Activated T-cell treated with anti-CD3 and anti-CD28 coated beads, Interleukin-2, amount 50 U/mL, for 72 hours (primary cell): ENCODE measurements at regions not wholly inside any gene's neighbourhood (a gene's known extent, or its start where the extent isn't known, plus 50 kb on each side); places are given as distances from the start of the nearest gene placed in this dataset.

Source experiments
- ATAC-seq, 2 donors: fragments of 150-1000 bp; cut with Tn5 transposase; replicated peaks in 1 of 2; 2 replicates each; pipeline ENCODE4 v1.10.0; 2021; ENCODE audit warnings: moderate library complexity in 2 of 2, mild to moderate bottlenecking in 1 of 2
- DNase-seq, 2 donors: peaks; one replicate each; pipeline ENCODE4 v3.0.0; 2021 to 2022; ENCODE audit warnings: mixed read lengths in 1 of 2
- H3K27ac Mint-ChIP-seq: one replicate; pipeline ENCODE4 v1.8.0; 2022; ENCODE audit warnings: mild to moderate bottlenecking, moderate library complexity, mixed read lengths
- H3K27me3 Mint-ChIP-seq: one replicate; pipeline ENCODE4 v1.8.0; 2022; ENCODE audit warnings: low read depth, mixed read lengths
- H3K36me3 Mint-ChIP-seq, 2 donors: one replicate each; pipeline ENCODE4 v1.8.0; 2022; ENCODE audit warnings: mixed read lengths in 2 of 2, mild to moderate bottlenecking in 1 of 2; ENCODE audit not compliant: insufficient read depth in 2 of 2
- H3K4me1 Mint-ChIP-seq: one replicate; pipeline ENCODE4 v1.8.0; 2022; ENCODE audit warnings: low read depth, mixed read lengths
- H3K4me3 Mint-ChIP-seq, 2 donors: one replicate each; pipeline ENCODE4 v1.8.0; 2022; ENCODE audit warnings: mild to moderate bottlenecking in 2 of 2, mixed read lengths in 2 of 2, moderate library complexity in 2 of 2
- H3K9me3 Mint-ChIP-seq, 2 donors: one replicate each; pipeline ENCODE4 v1.8.0; 2022; ENCODE audit warnings: mixed read lengths in 2 of 2

DNA sequence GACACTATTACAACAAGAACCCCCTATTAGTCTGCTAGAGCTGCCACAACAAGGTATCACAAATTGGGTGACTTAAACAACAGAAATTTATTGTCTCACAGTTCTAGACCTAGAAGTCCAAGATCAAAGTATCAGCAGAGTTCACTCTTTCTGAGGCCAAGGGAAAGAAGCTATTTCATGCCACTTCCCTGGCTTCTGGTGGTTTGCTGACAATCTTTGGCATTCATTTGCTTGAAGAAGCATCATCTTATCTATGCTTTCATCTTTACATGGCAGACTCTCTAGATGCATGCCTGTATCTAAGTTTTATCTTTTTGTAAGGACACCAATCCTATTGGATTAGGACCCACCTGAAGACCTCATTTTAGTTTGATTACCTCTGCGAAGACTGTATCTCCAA lies 296.8 kb upstream of the MARCKS start:
- no peaks in the 10 kb centered on the region for H3K27me3 Mint-ChIP-seq

GRCh38 chr6:113560908-113561307 lies 296.2 kb upstream of the MARCKS start:
- Mint-ChIP-seq H3K27ac (no peak overlapping the region), H3K27me3 (no peaks in the 10 kb centered on the region), H3K4me3 (no peak overlapping the region), H3K9me3 (no peaks in the 10 kb centered on the region), H3K4me1 (no peaks in the 10 kb centered on the region), H3K36me3 (no peaks in the 10 kb centered on the region)
- DNase-seq (no peak), ATAC-seq (no peak)

More for the DNA sequence above, 296.8 kb upstream of the MARCKS start:
- H3K4me3 Mint-ChIP-seq = no peak overlapping the region
- H3K9me3 Mint-ChIP-seq = no peaks in the 10 kb centered on the region
- no peaks in the 10 kb centered on the region for H3K36me3 Mint-ChIP-seq
- no peak overlapping the region for H3K27ac Mint-ChIP-seq
- no peak for DNase-seq
- ATAC-seq = no peak
- H3K4me1 Mint-ChIP-seq = no peaks in the 10 kb centered on the region

- H3K9me3 Mint-ChIP-seq = peaks cover 0 to 1% of the 10 kb centered on the region in 2 donors
- no peaks in the 10 kb centered on the region for H3K27me3 Mint-ChIP-seq
- no peak for DNase-seq
- ATAC-seq = no peak
- no peak overlapping the region for H3K4me3 Mint-ChIP-seq
- H3K27ac Mint-ChIP-seq = no peak overlapping the region
- H3K4me1 Mint-ChIP-seq = no peaks in the 10 kb centered on the region
- no peaks in the 10 kb centered on the region for H3K36me3 Mint-ChIP-seq
Measured at GRCh38 chr6:113562248-113562647, 294.9 kb upstream of the MARCKS start.

DNA sequence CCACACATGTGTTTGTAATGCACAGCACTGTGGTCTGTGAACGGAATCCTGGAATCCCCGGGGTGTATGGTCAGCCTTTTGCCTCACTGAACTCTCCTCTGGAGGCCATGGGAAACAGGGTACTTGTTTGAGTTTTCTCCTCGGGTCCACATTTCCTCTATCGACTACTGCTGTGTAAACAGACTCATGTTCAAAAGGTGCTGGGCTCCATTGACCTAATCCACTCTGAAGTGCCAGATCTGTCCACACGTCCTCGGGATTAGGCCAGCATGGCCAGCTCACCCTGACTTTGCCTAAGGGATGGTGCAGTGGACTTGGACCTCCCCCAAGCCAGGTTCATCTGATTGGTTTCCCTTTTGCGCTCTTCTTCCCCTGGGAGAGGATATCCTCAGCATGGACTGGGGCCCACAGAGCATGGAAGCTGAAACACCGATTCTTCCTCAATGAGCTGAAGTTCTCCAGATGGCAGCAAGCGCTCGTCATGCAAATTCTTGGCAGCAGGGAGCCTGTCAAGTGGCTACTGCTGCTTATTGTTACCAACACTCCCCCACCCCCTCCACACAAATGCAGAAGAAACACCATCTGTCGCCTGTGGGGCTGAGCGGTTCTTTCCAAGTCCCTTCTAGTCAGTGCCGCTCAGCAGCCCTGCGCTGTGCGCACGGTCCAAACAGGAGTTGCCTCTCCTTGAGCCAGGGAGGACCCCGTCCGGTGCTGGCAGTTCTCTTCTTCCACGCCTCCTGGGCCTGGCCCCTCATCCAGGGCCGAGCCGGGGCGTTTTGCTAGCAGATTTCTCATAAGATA lies 292.6 kb upstream of the MARCKS start:
- Mint-ChIP-seq H3K27ac (no peak overlapping the region), H3K4me3 (no peak overlapping the region), H3K4me1 (no peaks in the 10 kb centered on the region), H3K36me3 (no peaks in the 10 kb centered on the region), H3K27me3 (no peaks in the 10 kb centered on the region), H3K9me3 (peaks cover 0 to 1% of the 10 kb centered on the region in 2 donors)
- no peak for ATAC-seq
- DNase-seq = no peak

- DNase-seq = no peak
Measured at GRCh38 chr6:113565306-113565705, 291.8 kb upstream of the MARCKS start.

GRCh38 chr6:113570161-113570560 lies 287.0 kb upstream of the MARCKS start:
- Mint-ChIP-seq H3K4me1 (no peaks in the 10 kb centered on the region), H3K9me3 (peaks cover 0 to 4% of the 10 kb centered on the region in 2 donors), H3K4me3 (no peak overlapping the region), H3K27ac (no peak overlapping the region), H3K36me3 (no peaks in the 10 kb centered on the region), H3K27me3 (no peaks in the 10 kb centered on the region)
- ATAC-seq (no peak), DNase-seq (no peak)

More at GRCh38 chr6:113565306-113565705, 291.8 kb upstream of the MARCKS start:
- no peak overlapping the region for H3K27ac Mint-ChIP-seq
- no peaks in the 10 kb centered on the region for H3K4me1 Mint-ChIP-seq
- H3K27me3 Mint-ChIP-seq = no peaks in the 10 kb centered on the region
- no peak overlapping the region for H3K4me3 Mint-ChIP-seq
- no peaks in the 10 kb centered on the region for H3K36me3 Mint-ChIP-seq
- no peak for ATAC-seq
- peaks cover 0 to 1% of the 10 kb centered on the region in 2 donors for H3K9me3 Mint-ChIP-seq

- ATAC-seq = no peak
- no peak for DNase-seq
- Mint-ChIP-seq H3K4me1 (no peaks in the 10 kb centered on the region), H3K27me3 (no peaks in the 10 kb centered on the region), H3K4me3 (no peak overlapping the region), H3K27ac (no peak overlapping the region), H3K36me3 (no peaks in the 10 kb centered on the region), H3K9me3 (peaks cover 0 to 4% of the 10 kb centered on the region in 2 donors)
Measured at GRCh38 chr6:113570641-113571040, 286.5 kb upstream of the MARCKS start.

- Mint-ChIP-seq H3K9me3 (peaks cover 3% of the 10 kb centered on the region in 2 donors), H3K27me3 (no peaks in the 10 kb centered on the region), H3K4me3 (no peak overlapping the region), H3K4me1 (no peaks in the 10 kb centered on the region), H3K27ac (no peak overlapping the region), H3K36me3 (peaks cover 0 to 4% of the 10 kb centered on the region in 2 donors)
- ATAC-seq = no peak
- DNase-seq = no peak
Measured at GRCh38 chr6:113574147-113574546, 283.0 kb upstream of the MARCKS start.

DNA sequence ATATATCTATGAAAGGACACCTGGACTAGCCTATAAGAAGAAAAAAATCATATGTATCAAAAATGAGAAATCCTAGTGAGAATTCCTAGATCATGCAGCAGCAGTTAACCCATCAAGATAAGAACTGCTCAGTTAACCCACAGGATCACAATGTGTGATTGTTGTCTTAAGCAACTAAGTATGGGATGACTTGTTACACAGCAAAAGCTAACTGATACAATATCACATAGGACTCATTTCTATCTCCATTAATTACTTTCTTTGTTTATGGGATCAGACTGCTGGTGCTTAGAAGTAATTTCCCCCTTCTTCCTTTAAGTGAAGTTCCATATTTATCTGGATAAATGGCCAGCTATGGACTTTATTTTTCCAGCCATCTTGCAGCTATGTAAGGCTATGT lies 280.8 kb upstream of the MARCKS start:
- no peak for DNase-seq
- Mint-ChIP-seq H3K4me1 (no peaks in the 10 kb centered on the region), H3K27ac (no peak overlapping the region), H3K27me3 (no peaks in the 10 kb centered on the region), H3K4me3 (no peak overlapping the region), H3K9me3 (peaks cover 3% of the 10 kb centered on the region in 2 donors), H3K36me3 (peaks cover 0 to 4% of the 10 kb centered on the region in 2 donors)
- no peak for ATAC-seq

- ATAC-seq (no peak), DNase-seq (no peak)
- no peak overlapping the region for H3K4me3 Mint-ChIP-seq
- H3K27me3 Mint-ChIP-seq = no peaks in the 10 kb centered on the region
- no peaks in the 10 kb centered on the region for H3K4me1 Mint-ChIP-seq
- H3K27ac Mint-ChIP-seq = no peak overlapping the region
- H3K36me3 Mint-ChIP-seq = peaks cover 0 to 4% of the 10 kb centered on the region in 2 donors
- peaks cover 3% of the 10 kb centered on the region in 2 donors for H3K9me3 Mint-ChIP-seq
Measured at GRCh38 chr6:113578691-113579090, 278.5 kb upstream of the MARCKS start.

GRCh38 chr6:113584767-113585166 lies 272.4 kb upstream of the MARCKS start:
- Mint-ChIP-seq H3K27ac (no peak overlapping the region), H3K36me3 (no peaks in the 10 kb centered on the region), H3K4me1 (no peaks in the 10 kb centered on the region), H3K9me3 (no peaks in the 10 kb centered on the region), H3K27me3 (peaks cover 8% of the 10 kb centered on the region), H3K4me3 (no peak overlapping the region)
- no peak for DNase-seq
- no peak for ATAC-seq

DNA sequence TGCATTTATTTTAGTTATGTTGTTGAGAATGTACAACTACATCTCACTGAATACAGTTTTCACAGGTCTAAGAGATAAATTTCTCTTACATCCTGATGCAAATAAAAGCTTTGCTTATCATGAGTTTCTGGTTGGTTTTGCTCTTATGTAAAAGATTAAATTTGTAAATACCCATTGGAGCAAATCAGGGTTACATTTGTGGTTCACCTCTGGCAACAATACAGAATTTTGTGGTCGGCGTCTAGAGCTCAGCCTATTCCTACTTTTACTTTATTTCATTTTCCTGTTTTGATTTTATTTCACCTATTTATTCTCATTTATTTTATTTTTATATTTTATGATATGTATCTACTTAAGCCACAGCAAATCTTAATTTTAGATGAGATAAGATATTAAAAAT lies 271.9 kb upstream of the MARCKS start:
- DNase-seq (no peak), ATAC-seq (no peak)
- Mint-ChIP-seq H3K4me1 (no peaks in the 10 kb centered on the region), H3K27ac (no peak overlapping the region), H3K36me3 (no peaks in the 10 kb centered on the region), H3K27me3 (peaks cover 8% of the 10 kb centered on the region), H3K9me3 (no peaks in the 10 kb centered on the region), H3K4me3 (no peak overlapping the region)

GRCh38 chr6:113586413-113587077 lies 270.6 kb upstream of the MARCKS start:
- H3K36me3 Mint-ChIP-seq = no peaks in the 10 kb centered on the region
- ATAC-seq (no peak), DNase-seq (no peak)
- no peaks in the 10 kb centered on the region for H3K4me1 Mint-ChIP-seq
- H3K4me3 Mint-ChIP-seq = no peak overlapping the region
- H3K27ac Mint-ChIP-seq = no peak overlapping the region
- peaks cover 14% of the 10 kb centered on the region for H3K27me3 Mint-ChIP-seq
- peaks cover 0 to 2% of the 10 kb centered on the region in 2 donors for H3K9me3 Mint-ChIP-seq
